GM03348 (cell line): ENCODE measurements at regions not wholly inside any gene's neighbourhood (a gene's known extent, or its start where the extent isn't known, plus 50 kb on each side); places are given as distances from the start of the nearest gene placed in this dataset.

Experiments used
- DNase-seq: peaks from one replicate; pipeline ENCODE4 v3.0.0; 2012; ENCODE audit warnings: low spot score

GRCh38 chr20:54272901-54273488 lies 65.1 kb downstream of the PFDN4 start:
- DNase-seq = no peak

GRCh38 chr20:54275359-54276111 lies 67.6 kb downstream of the PFDN4 start:
- DNase-seq = no peak

- DNase-seq = no peak
Measured at GRCh38 chr20:54276577-54277169, 68.8 kb downstream of the PFDN4 start.

- DNase-seq = no peak
Measured at GRCh38 chr20:54278262-54278661, 70.4 kb downstream of the PFDN4 start.

GRCh38 chr20:54282625-54283024 lies 74.7 kb downstream of the PFDN4 start:
- DNase-seq = no peak

GRCh38 chr20:54283253-54283652 lies 75.4 kb downstream of the PFDN4 start:
- no peak for DNase-seq

GRCh38 chr20:54284928-54285704 lies 77.2 kb downstream of the PFDN4 start:
- no peak for DNase-seq

GRCh38 chr20:54290636-54291035 lies 82.7 kb downstream of the PFDN4 start:
- no peak for DNase-seq

GRCh38 chr20:54291339-54292010 lies 83.6 kb downstream of the PFDN4 start:
- no peak for DNase-seq

GRCh38 chr20:54292185-54292584 lies 84.3 kb downstream of the PFDN4 start:
- DNase-seq = peak; percentile 13

GRCh38 chr20:54293526-54293925 lies 85.6 kb downstream of the PFDN4 start:
- no peak for DNase-seq

- no peak for DNase-seq
Measured at GRCh38 chr20:54294094-54294493, 86.2 kb downstream of the PFDN4 start.

GRCh38 chr20:54295686-54296085 lies 87.8 kb downstream of the PFDN4 start:
- DNase-seq = no peak

GRCh38 chr20:54305421-54305820 lies 97.5 kb downstream of the PFDN4 start:
- DNase-seq = no peak

- no peak for DNase-seq
Measured at GRCh38 chr20:54306985-54307710, 99.3 kb downstream of the PFDN4 start.

GRCh38 chr20:54308804-54309203 lies 100.9 kb downstream of the PFDN4 start:
- no peak for DNase-seq

GRCh38 chr20:54318892-54319291 lies 111.0 kb downstream of the PFDN4 start:
- DNase-seq = no peak

GRCh38 chr20:54320148-54320607 lies 112.3 kb downstream of the PFDN4 start:
- no peak for DNase-seq

GRCh38 chr20:54321352-54322087 lies 113.6 kb downstream of the PFDN4 start:
- no peak for DNase-seq

GRCh38 chr20:54323227-54323734 lies 115.4 kb downstream of the PFDN4 start:
- DNase-seq = no peak
